ENCODE measurements at regions not wholly inside any gene's neighbourhood (a gene's known extent, or its start where the extent isn't known, plus 50 kb on each side); places are given as distances from the start of the nearest gene placed in this dataset.

GRCh38 chr6:137816688-137817618 lies 50.1 kb upstream of the TNFAIP3 start:
- no peak for TF ChIP-seq CTCF (IDR thresholded peaks at IDR 0.05)
- no peak for TF ChIP-seq POLR2A (IDR thresholded peaks at IDR 0.05)
